PC-9 (cell line): ENCODE measurements at regions not wholly inside any gene's neighbourhood (a gene's known extent, or its start where the extent isn't known, plus 50 kb on each side); places are given as distances from the start of the nearest gene placed in this dataset.

ENCODE experiments used
- BruUV-seq: library from RNA; stranded (reverse); fragments of 400-500 nt; replicated peaks from 2 replicates; lab custom pipeline; 2021; lab: Mats Ljungman, UMichigan
- CTCF ChIA-PET: fragments of 300-600 bp; sonication (Branson Sonifier 250); formaldehyde crosslinking; loops from one replicate; lab custom pipeline; 2022; ENCODE audit warnings: antibody characterized with exemption; lab: Charles Lee
- POLR2A ChIA-PET: fragments of 300-600 bp; sonication (Branson Sonifier 250); formaldehyde crosslinking; loops from one replicate; lab custom pipeline; 2022; ENCODE audit warnings: antibody characterized with exemption; ENCODE audit not compliant: unreplicated experiment; lab: Charles Lee
- DNase-seq, 2 experiments: peaks; one replicate each; pipeline versions ENCODE4 v3.0.0 to v3.0.0-alpha.2; 2015 to 2022; ENCODE audit warnings: mixed read lengths in 1 of 2
- H2AFZ ChIP-seq: fragments of 200-600 bp; sonication (generic); 2 replicates; pipeline ENCODE4 v1.8.1; 2017; ENCODE audit warnings: antibody characterized with exemption
- H3F3A ChIP-seq: fragments of 200-600 bp; sonication (generic); 2 replicates; pipeline ENCODE4 v1.8.1; 2017; ENCODE audit warnings: antibody characterized with exemption, mild to moderate bottlenecking, low read depth; ENCODE audit not compliant: insufficient read depth
- H3K27ac ChIP-seq: fragments of 200-600 bp; sonication (generic); 2 replicates; pipeline ENCODE4 v1.6.1; 2016; ENCODE audit warnings: mixed run types
- H3K27me3 ChIP-seq: fragments of 200-600 bp; sonication (generic); 2 replicates; pipeline ENCODE4 v1.6.1; 2016; ENCODE audit warnings: low read depth, mixed run types; ENCODE audit not compliant: insufficient read depth
- H3K36me3 ChIP-seq: fragments of 200-600 bp; sonication (generic); 2 replicates; pipeline ENCODE4 v1.6.1; 2016; ENCODE audit warnings: low read depth, mixed run types
- H3K4me1 ChIP-seq: fragments of 200-600 bp; sonication (generic); replicated peaks from 2 replicates; pipeline ENCODE4 v1.6.1; 2016; ENCODE audit warnings: mixed run types; ENCODE audit not compliant: insufficient read depth
- H3K4me2 ChIP-seq: fragments of 200-600 bp; sonication (generic); 2 replicates; pipeline ENCODE4 v1.6.1; 2017; ENCODE audit warnings: mixed run types
- H3K4me3 ChIP-seq: fragments of 200-600 bp; sonication (generic); 2 replicates; pipeline ENCODE4 v1.6.1; 2016; ENCODE audit warnings: mixed run types
- H3K79me2 ChIP-seq: fragments of 200-600 bp; sonication (generic); 2 replicates; pipeline ENCODE4 v1.6.1; 2017; ENCODE audit warnings: low read depth, mixed run types
- H3K9me2 ChIP-seq: fragments of 200-600 bp; sonication (generic); 2 replicates; pipeline ENCODE4 v1.8.1; 2017; ENCODE audit warnings: mild to moderate bottlenecking; ENCODE audit not compliant: insufficient read depth
- H3K9me3 ChIP-seq: fragments of 200-600 bp; sonication (generic); 2 replicates; pipeline ENCODE4 v1.8.1; 2016; ENCODE audit warnings: low read depth; ENCODE audit not compliant: insufficient read depth
- H4K20me1 ChIP-seq: fragments of 200-600 bp; sonication (generic); 2 replicates; pipeline ENCODE4 v1.8.1; 2017; ENCODE audit not compliant: insufficient read depth
- EZH2 ChIP-seq: fragments of 200-600 bp; sonication (generic); IDR thresholded peaks from 2 replicates; pipeline ENCODE4 v1.8.0; 2017; ENCODE audit warnings: antibody characterized with exemption, low read depth
- intact Hi-C: fragments of 100-400 bp; cut with micrococcal nuclease; formaldehyde crosslinking; loops from one replicate; pipeline ENCODE4 v1.10.0; 2022; ENCODE audit not compliant: unreplicated experiment
- TF ChIP-seq, protein P1 (sequence below): fragments of 200-600 bp; sonication (generic); conservative IDR thresholded peaks from 2 replicates; pipeline ENCODE4 v1.6.1; 2017; ENCODE audit warnings: mixed run types, antibody characterized with exemption, mild to moderate bottlenecking, moderate library complexity

DNA sequence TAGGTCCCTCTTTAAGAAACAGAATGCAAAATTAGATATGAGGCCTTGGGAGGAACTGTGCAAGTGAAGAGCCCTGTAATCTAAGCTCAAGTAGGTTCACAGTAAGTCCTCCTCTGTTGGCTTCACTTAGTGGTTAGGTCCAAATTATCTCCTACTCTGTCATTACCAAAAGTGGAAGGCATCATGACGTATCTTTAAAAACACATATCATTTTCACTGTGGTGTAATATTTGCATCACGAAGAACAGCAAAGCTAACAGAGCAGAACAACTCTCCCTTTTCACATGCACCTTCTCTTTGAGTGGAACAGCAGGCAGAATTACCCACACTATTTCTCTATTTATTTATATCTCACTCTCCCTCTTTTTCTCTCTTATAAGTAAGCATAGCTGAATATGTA lies 240.5 kb upstream of the CCNH start:
- Histone ChIP-seq H4K20me1 (no peaks in the 10 kb centered on the region), H3K4me1 (no peaks in the 10 kb centered on the region), H3F3A (no peaks in the 10 kb centered on the region), H2AFZ (no peak overlapping the region), H3K36me3 (no peaks in the 10 kb centered on the region), H3K79me2 (no peaks in the 10 kb centered on the region), H3K27ac (no peak overlapping the region), H3K27me3 (no peaks in the 10 kb centered on the region), H3K4me3 (no peak overlapping the region), H3K9me2 (no peaks in the 10 kb centered on the region), H3K4me2 (no peak overlapping the region), H3K9me3 (no peaks in the 10 kb centered on the region; the same call in 1 of the 2 replicates)
- BruUV-seq: no TSS peak
- no peak for DNase-seq
- POLR2A ChIA-PET: no interaction called here
- intact Hi-C loops: no loop called here
- CTCF ChIA-PET: no interaction called here
- no peak for TF ChIP-seq EZH2
- TF ChIP-seq, protein P1, sequence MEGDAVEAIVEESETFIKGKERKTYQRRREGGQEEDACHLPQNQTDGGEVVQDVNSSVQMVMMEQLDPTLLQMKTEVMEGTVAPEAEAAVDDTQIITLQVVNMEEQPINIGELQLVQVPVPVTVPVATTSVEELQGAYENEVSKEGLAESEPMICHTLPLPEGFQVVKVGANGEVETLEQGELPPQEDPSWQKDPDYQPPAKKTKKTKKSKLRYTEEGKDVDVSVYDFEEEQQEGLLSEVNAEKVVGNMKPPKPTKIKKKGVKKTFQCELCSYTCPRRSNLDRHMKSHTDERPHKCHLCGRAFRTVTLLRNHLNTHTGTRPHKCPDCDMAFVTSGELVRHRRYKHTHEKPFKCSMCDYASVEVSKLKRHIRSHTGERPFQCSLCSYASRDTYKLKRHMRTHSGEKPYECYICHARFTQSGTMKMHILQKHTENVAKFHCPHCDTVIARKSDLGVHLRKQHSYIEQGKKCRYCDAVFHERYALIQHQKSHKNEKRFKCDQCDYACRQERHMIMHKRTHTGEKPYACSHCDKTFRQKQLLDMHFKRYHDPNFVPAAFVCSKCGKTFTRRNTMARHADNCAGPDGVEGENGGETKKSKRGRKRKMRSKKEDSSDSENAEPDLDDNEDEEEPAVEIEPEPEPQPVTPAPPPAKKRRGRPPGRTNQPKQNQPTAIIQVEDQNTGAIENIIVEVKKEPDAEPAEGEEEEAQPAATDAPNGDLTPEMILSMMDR: no peak

DNA sequence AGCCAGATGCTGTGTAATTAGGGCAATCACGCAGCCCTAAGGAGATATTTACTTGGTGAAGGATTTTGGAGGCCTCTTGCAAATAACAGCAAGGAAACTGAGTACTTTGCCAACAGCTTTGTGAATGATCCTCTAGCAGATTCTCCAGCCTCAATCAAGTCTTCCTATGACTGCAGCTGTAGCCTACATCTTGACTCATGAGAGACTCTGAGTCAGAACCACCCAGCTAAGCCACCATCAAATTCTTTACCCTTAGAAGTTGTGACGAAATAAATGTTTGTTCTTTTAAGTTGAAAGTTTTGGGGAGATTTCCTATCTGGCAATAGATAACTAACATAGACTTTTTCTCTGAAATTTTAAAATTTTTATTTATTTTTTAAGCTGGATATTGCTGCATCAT lies 237.6 kb upstream of the CCNH start:
- no peak for DNase-seq
- Histone ChIP-seq H3K27me3 (no peaks in the 10 kb centered on the region), H3K4me1 (no peaks in the 10 kb centered on the region), H3K9me2 (no peaks in the 10 kb centered on the region), H3K36me3 (no peaks in the 10 kb centered on the region), H3K9me3 (no peaks in the 10 kb centered on the region; the same call in 1 of the 2 replicates), H3K27ac (no peak overlapping the region), H3K4me3 (no peak overlapping the region), H3F3A (no peaks in the 10 kb centered on the region), H3K79me2 (no peaks in the 10 kb centered on the region), H3K4me2 (no peak overlapping the region), H4K20me1 (no peaks in the 10 kb centered on the region), H2AFZ (no peak overlapping the region)
- POLR2A ChIA-PET: no interaction called here
- intact Hi-C loops: no loop called here
- CTCF ChIA-PET: no interaction called here
- no TSS peak for BruUV-seq
- TF ChIP-seq, protein P1: no peak
- TF ChIP-seq EZH2: no peak

DNA sequence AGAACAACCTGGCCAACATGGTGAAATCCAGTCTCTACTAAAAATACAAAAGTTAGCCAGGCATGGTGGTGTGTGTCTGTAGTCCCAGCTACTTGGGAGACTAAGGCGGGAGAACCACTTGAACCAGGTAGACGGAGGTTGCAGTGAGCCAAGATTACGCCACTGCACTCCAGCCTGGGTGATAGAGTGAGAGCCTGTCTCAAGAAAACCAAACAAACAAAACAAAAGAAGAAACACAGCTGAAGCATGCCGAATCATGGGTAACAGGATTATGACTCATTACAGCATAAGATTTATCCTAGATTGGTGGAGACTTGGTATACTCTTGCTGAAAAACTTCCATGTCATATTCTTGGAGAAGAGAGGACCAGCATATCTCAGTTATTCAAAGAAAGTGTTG lies 236.7 kb upstream of the CCNH start:
- H3K27me3 ChIP-seq: no peaks in the 10 kb centered on the region
- H3K9me2 ChIP-seq: no peaks in the 10 kb centered on the region
- TF ChIP-seq EZH2: no peak
- TF ChIP-seq, protein P1: no peak
- H4K20me1 ChIP-seq: no peaks in the 10 kb centered on the region
- H3K4me2 ChIP-seq: no peak overlapping the region
- no peaks in the 10 kb centered on the region for H3K36me3 ChIP-seq
- no peaks in the 10 kb centered on the region for H3K79me2 ChIP-seq
- no peaks in the 10 kb centered on the region; the same call in 1 of the 2 replicates for H3K9me3 ChIP-seq
- no peaks in the 10 kb centered on the region for H3F3A ChIP-seq
- ChIA-PET POLR2A (no interaction called here), CTCF (no interaction called here)
- no TSS peak for BruUV-seq
- intact Hi-C loops: no loop called here
- no peak overlapping the region for H3K27ac ChIP-seq
- H2AFZ ChIP-seq: no peak overlapping the region
- no peak overlapping the region for H3K4me3 ChIP-seq
- H3K4me1 ChIP-seq: no peaks in the 10 kb centered on the region
- DNase-seq: no peak
